ENCODE measurements at regions not wholly inside any gene's neighbourhood (a gene's known extent, or its start where the extent isn't known, plus 50 kb on each side); places are given as distances from the start of the nearest gene placed in this dataset.

GRCh38 chr12:18008642-18009041 is 81.4 kb downstream of the RERGL start:
- DNase-seq: no peak
- H3K4me1 Mint-ChIP-seq: no peaks in the 10 kb centered on the region
- H3K27me3 Mint-ChIP-seq: no peaks in the 10 kb centered on the region
- H3K9me3 Mint-ChIP-seq: peaks cover 22% of the 10 kb centered on the region
- H3K27ac Mint-ChIP-seq: no peak overlapping the region
- ATAC-seq: no peak
- no peaks in the 10 kb centered on the region for H3K36me3 Mint-ChIP-seq (ENCODE audit: low read depth)
- no peak overlapping the region for H3K4me3 Mint-ChIP-seq

- ATAC-seq: no peak
- no peaks in the 10 kb centered on the region for H3K4me1 Mint-ChIP-seq
- no peak overlapping the region for H3K4me3 Mint-ChIP-seq
- no peaks in the 10 kb centered on the region for H3K27me3 Mint-ChIP-seq
- no peak for DNase-seq
- H3K36me3 Mint-ChIP-seq (ENCODE audit: low read depth): peaks cover 2% of the 10 kb centered on the region
- H3K27ac Mint-ChIP-seq: no peak overlapping the region
- H3K9me3 Mint-ChIP-seq: peaks cover 28% of the 10 kb centered on the region
These were observed 90.7 kb downstream of the RERGL start for GRCh38 chr12:17999174-17999801.

DNA sequence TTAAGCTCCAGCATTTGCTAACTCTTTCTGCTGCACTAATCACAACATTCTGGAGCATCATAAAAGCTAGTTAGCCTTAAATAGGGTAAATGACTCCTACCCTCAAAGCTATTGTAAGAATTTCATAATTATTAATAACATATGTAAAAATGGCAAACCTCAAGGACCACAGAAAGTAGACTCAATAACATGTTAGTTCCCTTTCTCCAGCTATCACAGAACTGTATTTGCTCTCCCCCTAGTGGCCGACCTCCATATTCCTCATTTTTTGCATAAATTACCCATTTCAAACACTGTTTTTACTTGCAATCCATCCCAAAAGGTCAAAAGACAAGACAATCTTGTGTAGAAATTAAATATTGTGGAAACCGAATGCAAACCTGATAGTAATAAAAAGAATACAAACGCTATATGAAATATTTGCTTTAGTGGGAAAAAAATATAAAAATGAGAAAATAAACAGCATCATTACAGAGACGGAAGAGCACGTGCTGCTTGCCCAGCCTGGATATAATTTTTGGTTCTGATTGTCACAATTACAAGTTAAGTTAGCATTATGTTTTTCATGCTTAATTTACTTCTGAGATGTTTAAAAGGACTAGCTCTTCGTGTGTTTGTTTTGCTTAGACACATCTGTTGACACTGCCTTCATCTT is 97.9 kb downstream of the RERGL start:
- Mint-ChIP-seq H3K4me1 (no peaks in the 10 kb centered on the region), H3K27ac (no peak overlapping the region), H3K4me3 (no peak overlapping the region), H3K9me3 (no peaks in the 10 kb centered on the region), H3K27me3 (no peaks in the 10 kb centered on the region), H3K36me3 (ENCODE audit: low read depth) (no peaks in the 10 kb centered on the region)
- no peak for ATAC-seq
- peak; percentile 14 for DNase-seq

GRCh38 chr12:17982556-17982955 is 107.4 kb downstream of the RERGL start:
- no peaks in the 10 kb centered on the region for H3K4me1 Mint-ChIP-seq
- H3K4me3 Mint-ChIP-seq: no peak overlapping the region
- peaks cover 5% of the 10 kb centered on the region for H3K9me3 Mint-ChIP-seq
- DNase-seq (no peak), ATAC-seq (no peak)
- no peaks in the 10 kb centered on the region for H3K27me3 Mint-ChIP-seq
- no peaks in the 10 kb centered on the region for H3K36me3 Mint-ChIP-seq (ENCODE audit: low read depth)
- no peak overlapping the region for H3K27ac Mint-ChIP-seq

GRCh38 chr12:17976202-17976601 is 113.8 kb downstream of the RERGL start:
- Mint-ChIP-seq H3K27ac (no peak overlapping the region), H3K36me3 (ENCODE audit: low read depth) (no peaks in the 10 kb centered on the region), H3K9me3 (peaks cover 5% of the 10 kb centered on the region), H3K27me3 (no peaks in the 10 kb centered on the region), H3K4me1 (no peaks in the 10 kb centered on the region), H3K4me3 (no peak overlapping the region)
- ATAC-seq (no peak), DNase-seq (no peak)

GRCh38 chr12:17975763-17976162 is 114.2 kb downstream of the RERGL start:
- Mint-ChIP-seq H3K4me1 (no peaks in the 10 kb centered on the region), H3K27me3 (no peaks in the 10 kb centered on the region), H3K36me3 (ENCODE audit: low read depth) (no peaks in the 10 kb centered on the region), H3K9me3 (peaks cover 5% of the 10 kb centered on the region), H3K27ac (no peak overlapping the region), H3K4me3 (no peak overlapping the region)
- ATAC-seq (no peak), DNase-seq (no peak)

GRCh38 chr12:17975239-17975638 is 114.8 kb downstream of the RERGL start:
- Mint-ChIP-seq H3K4me3 (no peak overlapping the region), H3K36me3 (ENCODE audit: low read depth) (no peaks in the 10 kb centered on the region), H3K27ac (no peak overlapping the region), H3K4me1 (no peaks in the 10 kb centered on the region), H3K9me3 (peaks cover 5% of the 10 kb centered on the region), H3K27me3 (no peaks in the 10 kb centered on the region)
- ATAC-seq (no peak), DNase-seq (no peak)

- no peak overlapping the region for H3K27ac Mint-ChIP-seq
- no peaks in the 10 kb centered on the region for H3K27me3 Mint-ChIP-seq
- H3K36me3 Mint-ChIP-seq (ENCODE audit: low read depth): no peaks in the 10 kb centered on the region
- ATAC-seq: no peak
- peaks cover 5% of the 10 kb centered on the region for H3K9me3 Mint-ChIP-seq
- DNase-seq: no peak
- H3K4me3 Mint-ChIP-seq: no peak overlapping the region
- H3K4me1 Mint-ChIP-seq: no peaks in the 10 kb centered on the region
These were observed 118.1 kb downstream of the RERGL start for GRCh38 chr12:17971850-17972249.

- no peaks in the 10 kb centered on the region for H3K4me1 Mint-ChIP-seq
- no peak overlapping the region for H3K27ac Mint-ChIP-seq
- no peak overlapping the region for H3K4me3 Mint-ChIP-seq
- DNase-seq (no peak), ATAC-seq (no peak)
- H3K9me3 Mint-ChIP-seq: peaks cover 8% of the 10 kb centered on the region
- no peaks in the 10 kb centered on the region for H3K27me3 Mint-ChIP-seq
- no peaks in the 10 kb centered on the region for H3K36me3 Mint-ChIP-seq (ENCODE audit: low read depth)
These were observed 135.2 kb downstream of the RERGL start for GRCh38 chr12:17954788-17955187.

- Mint-ChIP-seq H3K4me3 (no peak overlapping the region), H3K27ac (no peak overlapping the region), H3K36me3 (ENCODE audit: low read depth) (no peaks in the 10 kb centered on the region), H3K9me3 (peaks cover 7% of the 10 kb centered on the region), H3K27me3 (no peaks in the 10 kb centered on the region), H3K4me1 (no peaks in the 10 kb centered on the region)
- ATAC-seq (no peak), DNase-seq (no peak)
These were observed 139.1 kb downstream of the RERGL start for GRCh38 chr12:17950898-17951297.

DNA sequence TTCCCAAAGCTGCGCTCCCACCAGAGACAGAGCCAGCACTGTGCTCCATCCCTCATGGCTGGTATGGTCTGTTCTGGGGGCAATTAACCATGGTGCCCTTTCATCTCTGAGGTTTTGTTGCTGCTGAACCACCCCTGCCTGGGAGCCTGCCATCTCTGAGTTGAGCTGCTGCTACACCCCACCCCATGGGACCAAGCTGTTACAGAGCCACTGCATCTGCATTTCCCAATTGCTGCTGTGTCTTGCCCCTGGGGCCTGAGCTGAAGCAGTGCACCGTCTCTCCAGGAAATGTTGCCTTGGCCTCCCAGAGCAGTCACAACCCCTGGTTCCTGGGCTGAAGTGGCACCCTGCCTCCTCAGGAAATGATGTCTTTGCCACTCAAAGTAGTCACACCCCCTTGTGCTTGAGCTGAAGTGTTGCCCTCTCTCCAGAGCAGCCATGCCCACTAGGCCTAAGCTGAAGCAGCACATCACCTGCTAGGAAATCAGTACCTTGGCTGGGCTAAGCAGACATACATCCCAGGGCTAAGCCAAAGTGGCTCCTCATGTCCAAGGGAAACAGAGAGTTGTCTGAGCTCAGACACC is 140.3 kb downstream of the RERGL start:
- peaks cover 5% of the 10 kb centered on the region for H3K9me3 Mint-ChIP-seq
- no peak overlapping the region for H3K27ac Mint-ChIP-seq
- ATAC-seq (no peak), DNase-seq (no peak)
- no peak overlapping the region for H3K4me3 Mint-ChIP-seq
- H3K27me3 Mint-ChIP-seq: no peaks in the 10 kb centered on the region
- H3K4me1 Mint-ChIP-seq: no peaks in the 10 kb centered on the region
- no peaks in the 10 kb centered on the region for H3K36me3 Mint-ChIP-seq (ENCODE audit: low read depth)

GRCh38 chr12:17928708-17929366 is 161.2 kb downstream of the RERGL start:
- no peaks in the 10 kb centered on the region for H3K4me1 Mint-ChIP-seq
- H3K9me3 Mint-ChIP-seq: peaks cover 15% of the 10 kb centered on the region
- ATAC-seq (no peak), DNase-seq (no peak)
- H3K36me3 Mint-ChIP-seq (ENCODE audit: low read depth): no peaks in the 10 kb centered on the region
- H3K27ac Mint-ChIP-seq: no peak overlapping the region
- no peaks in the 10 kb centered on the region for H3K27me3 Mint-ChIP-seq
- H3K4me3 Mint-ChIP-seq: no peak overlapping the region

GRCh38 chr12:17918013-17918412 is 172.0 kb downstream of the RERGL start:
- no peaks in the 10 kb centered on the region for H3K27me3 Mint-ChIP-seq
- H3K9me3 Mint-ChIP-seq: peaks cover 12% of the 10 kb centered on the region
- no peaks in the 10 kb centered on the region for H3K4me1 Mint-ChIP-seq
- no peak overlapping the region for H3K27ac Mint-ChIP-seq
- H3K4me3 Mint-ChIP-seq: no peak overlapping the region
- ATAC-seq: no peak
- DNase-seq: no peak
- no peaks in the 10 kb centered on the region for H3K36me3 Mint-ChIP-seq (ENCODE audit: low read depth)

- Mint-ChIP-seq H3K27me3 (no peaks in the 10 kb centered on the region), H3K36me3 (ENCODE audit: low read depth) (no peaks in the 10 kb centered on the region), H3K27ac (no peak overlapping the region), H3K9me3 (peaks cover 12% of the 10 kb centered on the region), H3K4me3 (no peak overlapping the region), H3K4me1 (no peaks in the 10 kb centered on the region)
- ATAC-seq: no peak
- no peak for DNase-seq
These were observed 205.4 kb downstream of the RERGL start for GRCh38 chr12:17884581-17884980.

DNA sequence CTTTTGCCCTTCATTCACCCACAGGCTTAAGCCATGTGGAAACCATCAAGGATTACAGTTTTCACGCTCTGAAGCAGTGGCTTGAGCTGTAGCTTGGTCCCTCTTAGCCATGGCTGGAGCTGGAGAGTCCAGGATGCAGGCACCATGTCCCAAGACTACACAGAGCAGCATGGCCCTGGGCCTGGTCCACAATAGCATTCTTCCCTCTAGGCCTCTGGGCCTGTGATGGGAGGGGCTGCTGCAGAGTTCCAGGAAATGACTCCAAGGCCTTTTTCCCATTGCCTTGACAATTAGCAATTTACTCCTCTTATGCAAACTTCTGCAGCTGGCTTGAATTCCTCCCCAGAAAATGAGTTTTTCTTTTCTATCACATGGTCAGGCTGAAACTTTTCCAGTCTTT is 211.3 kb downstream of the RERGL start:
- Mint-ChIP-seq H3K27me3 (no peaks in the 10 kb centered on the region), H3K4me1 (no peaks in the 10 kb centered on the region), H3K9me3 (peaks cover 21% of the 10 kb centered on the region), H3K36me3 (ENCODE audit: low read depth) (no peaks in the 10 kb centered on the region), H3K4me3 (no peak overlapping the region), H3K27ac (no peak overlapping the region)
- no peak for DNase-seq
- no peak for ATAC-seq

All from activated naive CD8-positive, alpha-beta T cell treated with anti-CD3 and anti-CD28 coated beads, Interleukin-2, amount 50 U/mL, for 24 hours (primary cell).